Transverse colon (tissue), 4 donors: ENCODE measurements at regions not wholly inside any gene's neighbourhood (a gene's known extent, or its start where the extent isn't known, plus 50 kb on each side); places are given as distances from the start of the nearest gene placed in this dataset.

Source experiments
- DNase-seq: peaks from one replicate; pipeline ENCODE4 v3.0.0-alpha.2; 2019
- H3K27ac ChIP-seq, 4 donors: fragments of 200-600 bp; sonication (generic); 2 replicates each; pipeline ENCODE4 v1.5.1; 2016 to 2018; ENCODE audit warnings: inconsistent platforms in 4 of 4
- H3K27me3 ChIP-seq: fragments of 200-600 bp; sonication (generic); 2 replicates; pipeline ENCODE4 v1.5.1; 2017; ENCODE audit warnings: inconsistent platforms
- H3K36me3 ChIP-seq, 4 donors: fragments of 200-600 bp; sonication (generic); 2 replicates each; pipeline ENCODE4 v1.5.1; 2017 to 2019; ENCODE audit warnings: inconsistent platforms in 4 of 4
- H3K4me1 ChIP-seq, 4 donors: fragments of 200-600 bp; sonication (generic); 2 replicates each; pipeline ENCODE4 v1.5.1; 2017 to 2020; ENCODE audit warnings: inconsistent platforms in 4 of 4
- H3K4me3 ChIP-seq, 4 donors: fragments of 200-600 bp; sonication (generic); 1 replicate in 1 of 4; 2 replicates in 3 of 4; pipeline versions ENCODE4 v1.5.1 to v1.6.1; 2017 to 2019; ENCODE audit warnings: inconsistent platforms in 4 of 4
- H3K9me3 ChIP-seq, 2 donors: fragments of 200-600 bp; sonication (generic); 2 replicates each; pipeline ENCODE4 v1.5.1; 2017 to 2019; ENCODE audit warnings: inconsistent platforms in 2 of 2
- CTCF ChIP-seq, 5 experiments: fragments of 200-600 bp in 3 of 5; fragments of 450-650 bp in 2 of 5; sonication (generic) in 3 of 5; IDR thresholded peaks; 1 replicate in 2 of 5; 2 replicates in 3 of 5; pipeline ENCODE4 v1.5.1; 2016 to 2017; ENCODE audit warnings: antibody characterized with exemption in 5 of 5, inconsistent platforms in 3 of 5, mild to moderate bottlenecking in 2 of 5, moderate library complexity in 1 of 5
- EP300 ChIP-seq: sonication (generic); formaldehyde crosslinking; IDR thresholded peaks from one replicate; pipeline ENCODE4 v1.6.1; 2017; ENCODE audit warnings: antibody characterized with exemption, low read depth
- POLR2A ChIP-seq: fragments of 450-650 bp; IDR thresholded peaks from one replicate; pipeline ENCODE4 v1.6.1; 2016; ENCODE audit warnings: antibody characterized with exemption, mild to moderate bottlenecking, moderate library complexity
- POLR2AphosphoS5 ChIP-seq, 3 donors: sonication (generic); formaldehyde crosslinking; IDR thresholded peaks; one replicate each; pipeline ENCODE4 v1.6.1; 2016; ENCODE audit warnings: antibody characterized with exemption in 3 of 3
- WGBS, 2 donors: methylation state at CpG; one replicate each; pipeline ENCODE4 v1.1.5; 2018; ENCODE audit warnings: low coverage in 1 of 2; 5-methylcytosine and 5-hydroxymethylcytosine counted together
- in situ Hi-C, 4 donors: fragments of 200-750 bp; cut with MboI; loops; one replicate each; pipeline versions ENCODE4 v1.15.0 to v1.15.1; 2017; ENCODE audit warnings: low sequenced_read_pairs in 3 of 4, low pct_ligation_motif_present in 1 of 4, low pct_unique_long_range_greater_than_20kb in 1 of 4
- intact Hi-C: fragments of 100-400 bp; cut with DNase I; formaldehyde crosslinking; loops from one replicate; pipeline ENCODE4 v1.15.1; 2023; ENCODE audit warnings: low total_unique reads

GRCh38 chr7:49287653-49288052, 363.3 kb downstream of the CDC14C start:
- Histone ChIP-seq H3K27ac (no peak overlapping the region), H3K9me3 (no peaks in the 10 kb centered on the region), H3K36me3 (no peaks in the 10 kb centered on the region), H3K27me3 (no peaks in the 10 kb centered on the region), H3K4me1 (no peaks in the 10 kb centered on the region), H3K4me3 (no peak overlapping the region)
- intact Hi-C loops, result no loop called here
- WGBS, 2 donors, result 85 to 87% methylated on average over 2 of the region's 2 CpGs
- DNase-seq, result no peak
- TF ChIP-seq EP300 (no peak), CTCF (IDR thresholded peaks at IDR 0.05) (no peak), POLR2A (no peak)
- in situ Hi-C loops, result no loop called here

DNA sequence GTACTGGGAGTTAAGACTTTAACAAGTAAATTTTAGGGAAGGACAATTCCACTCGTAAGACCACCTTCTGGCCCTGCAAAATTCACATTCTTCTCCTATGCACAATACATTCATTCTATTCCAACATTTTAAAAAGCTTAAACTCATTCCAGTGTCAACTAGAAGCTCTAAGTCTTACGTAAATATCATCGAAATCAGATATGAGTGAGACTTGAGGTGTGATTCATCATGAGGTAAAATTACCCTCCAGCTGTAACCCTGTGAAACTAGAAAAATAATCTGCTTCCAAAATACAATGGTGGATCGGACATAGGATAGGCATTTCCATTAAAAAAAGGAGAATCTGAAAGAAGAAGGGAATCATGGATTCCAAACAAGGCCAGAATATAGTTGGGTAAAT, 370.3 kb downstream of the CDC14C start:
- 81 to 82% methylated on average over 4 of the region's 4 CpGs for WGBS, 2 donors
- Histone ChIP-seq H3K4me3 (no peak overlapping the region), H3K4me1 (no peaks in the 10 kb centered on the region), H3K27ac (no peak overlapping the region), H3K27me3 (no peaks in the 10 kb centered on the region), H3K9me3 (no peaks in the 10 kb centered on the region), H3K36me3 (no peaks in the 10 kb centered on the region)
- intact Hi-C loops (no loop called here), in situ Hi-C loops (no loop called here)
- no peak for DNase-seq
- TF ChIP-seq POLR2AphosphoS5 (IDR thresholded peaks at IDR 0.05), result no peak
- no peak for TF ChIP-seq CTCF (IDR thresholded peaks at IDR 0.05)
- TF ChIP-seq EP300, result no peak
- no peak for TF ChIP-seq POLR2A

DNA sequence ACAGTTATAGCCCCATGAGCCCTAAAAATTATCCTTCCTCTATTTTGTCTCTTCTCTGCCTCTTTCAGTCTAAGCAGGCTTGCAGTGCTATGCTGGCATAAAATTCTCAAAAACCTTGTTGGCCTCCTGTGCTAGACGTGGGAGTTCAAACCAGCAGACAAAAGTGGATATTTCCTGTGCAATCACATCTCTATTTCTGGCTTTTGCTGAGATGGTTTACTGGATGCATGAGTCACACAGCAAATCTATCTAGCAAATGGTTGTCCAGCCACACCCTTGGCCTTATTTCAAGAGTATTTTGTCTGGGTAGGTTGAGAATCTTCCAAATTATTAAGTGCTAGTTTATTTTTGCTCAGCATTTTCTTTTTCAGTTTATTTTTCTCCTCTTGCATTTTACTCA, 370.8 kb downstream of the CDC14C start:
- TF ChIP-seq POLR2AphosphoS5 (IDR thresholded peaks at IDR 0.05) (no peak), POLR2A (no peak), EP300 (no peak), CTCF (IDR thresholded peaks at IDR 0.05) (no peak)
- Histone ChIP-seq H3K27ac (no peak overlapping the region), H3K4me3 (no peak overlapping the region), H3K9me3 (no peaks in the 10 kb centered on the region), H3K27me3 (no peaks in the 10 kb centered on the region), H3K36me3 (no peaks in the 10 kb centered on the region), H3K4me1 (no peaks in the 10 kb centered on the region)
- in situ Hi-C loops (no loop called here), intact Hi-C loops (no loop called here)
- DNase-seq, result no peak
- 5 to 40% methylated on average over 1 of the region's 1 CpG for WGBS, 2 donors

GRCh38 chr7:49297958-49298357, 373.6 kb downstream of the CDC14C start:
- no peaks in the 10 kb centered on the region for H3K4me1 ChIP-seq
- TF ChIP-seq POLR2AphosphoS5 (IDR thresholded peaks at IDR 0.05), result no peak
- TF ChIP-seq CTCF (IDR thresholded peaks at IDR 0.05), result no peak
- no peaks in the 10 kb centered on the region for H3K27me3 ChIP-seq
- intact Hi-C loops (no loop called here), in situ Hi-C loops (no loop called here)
- WGBS, 2 donors, result 49 to 79% methylated on average over 1 of the region's 1 CpG
- H3K27ac ChIP-seq, result no peak overlapping the region
- DNase-seq, result no peak
- no peaks in the 10 kb centered on the region for H3K36me3 ChIP-seq
- no peaks in the 10 kb centered on the region for H3K9me3 ChIP-seq
- no peak overlapping the region for H3K4me3 ChIP-seq
